HG03280 (cell line): ENCODE measurements at regions not wholly inside any gene's neighbourhood (a gene's known extent, or its start where the extent isn't known, plus 50 kb on each side); places are given as distances from the start of the nearest gene placed in this dataset.
"Not testable (repeated sequence)": the region's sequence is repeated elsewhere in the genome, so short reads cannot be mapped to it uniquely, and the experiment has no call there.

Experiments
- ATAC-seq: cut with Tn5 transposase; IDR thresholded peaks from one replicate; pipeline ENCODE4 v1.9.1; 2021; ENCODE audit warnings: mild to moderate bottlenecking, moderate library complexity; ENCODE audit not compliant: unreplicated experiment

DNA sequence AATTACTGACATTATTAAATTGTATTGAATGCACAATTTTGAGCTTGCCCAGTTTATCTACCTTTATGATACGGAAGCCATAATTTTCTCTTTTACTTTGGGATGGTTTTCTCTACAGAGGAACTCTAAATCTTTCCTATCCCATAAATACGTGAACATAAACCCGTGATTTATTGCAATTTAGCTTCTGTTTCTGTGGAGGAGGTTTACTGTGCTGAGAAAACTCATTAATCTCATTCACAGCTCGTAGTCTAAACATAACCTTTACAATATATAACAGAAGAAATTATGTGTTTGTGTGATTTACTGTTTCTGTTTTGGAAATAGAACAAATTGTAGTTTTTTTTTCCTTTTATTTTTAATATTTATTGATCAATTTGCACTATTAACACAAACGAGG lies 207.1 kb upstream of the PCDH9 start:
- no peak for ATAC-seq

DNA sequence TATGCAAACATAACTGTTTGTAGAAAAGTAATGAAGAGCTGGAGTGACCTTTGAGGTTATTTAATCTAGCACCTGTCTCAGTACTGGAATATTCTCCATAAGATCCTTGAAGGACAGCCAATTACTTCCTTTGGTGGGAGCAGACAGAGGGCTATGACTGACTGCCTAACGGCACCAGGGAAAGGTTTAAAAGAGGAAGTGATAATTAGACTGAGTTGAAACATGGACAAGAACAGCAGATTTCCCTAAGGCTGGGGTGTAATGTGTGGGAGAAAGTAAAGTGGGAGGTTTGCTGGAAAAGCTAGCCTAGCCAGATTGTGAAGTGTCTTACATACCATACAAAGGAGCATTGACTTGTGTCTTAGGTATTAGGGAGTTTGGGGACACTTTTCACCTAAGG lies 191.3 kb upstream of the PCDH9 start:
- ATAC-seq, result no peak

DNA sequence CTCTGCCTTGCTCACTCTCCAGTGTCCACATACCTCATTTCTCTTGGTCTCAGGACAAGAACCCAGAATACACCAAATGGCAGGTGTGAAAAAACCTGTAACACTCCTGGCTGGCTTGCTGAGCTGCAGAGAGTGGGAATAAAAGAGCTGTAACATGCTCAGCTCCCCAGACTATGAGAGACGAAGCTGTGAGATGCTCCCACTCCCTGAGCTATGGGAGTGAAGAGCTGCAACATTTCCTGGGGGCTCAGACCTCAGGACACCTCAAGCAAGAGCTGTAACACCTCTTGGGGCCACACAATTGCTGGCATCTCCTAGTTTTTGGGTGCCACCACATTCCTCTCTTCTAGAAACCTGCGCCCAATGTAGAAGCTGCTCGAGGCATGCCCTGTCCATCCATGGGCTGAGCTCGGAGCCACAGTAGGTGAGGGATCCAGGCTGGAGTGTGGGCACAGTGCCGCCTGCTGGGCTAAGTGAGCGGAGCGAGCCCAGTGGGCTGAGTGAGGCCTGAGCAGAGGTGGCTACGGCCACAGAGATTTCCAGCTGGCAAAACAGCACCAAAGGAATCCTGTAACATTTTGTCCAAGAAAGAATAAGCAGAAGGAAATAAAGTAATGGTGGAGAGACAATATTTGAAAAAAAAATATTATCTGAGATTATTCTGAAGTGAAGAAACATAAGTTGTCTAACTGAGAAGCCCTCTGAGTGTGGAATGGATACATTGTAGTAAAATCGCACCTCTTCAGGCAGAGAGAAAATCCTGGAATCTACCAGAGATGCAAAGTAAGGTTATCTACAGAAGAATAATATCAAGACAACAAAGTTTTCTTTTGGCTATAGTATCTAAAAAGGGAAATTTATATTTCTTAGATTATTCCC lies 186.2 kb upstream of the PCDH9 start:
- ATAC-seq, result no peak

DNA sequence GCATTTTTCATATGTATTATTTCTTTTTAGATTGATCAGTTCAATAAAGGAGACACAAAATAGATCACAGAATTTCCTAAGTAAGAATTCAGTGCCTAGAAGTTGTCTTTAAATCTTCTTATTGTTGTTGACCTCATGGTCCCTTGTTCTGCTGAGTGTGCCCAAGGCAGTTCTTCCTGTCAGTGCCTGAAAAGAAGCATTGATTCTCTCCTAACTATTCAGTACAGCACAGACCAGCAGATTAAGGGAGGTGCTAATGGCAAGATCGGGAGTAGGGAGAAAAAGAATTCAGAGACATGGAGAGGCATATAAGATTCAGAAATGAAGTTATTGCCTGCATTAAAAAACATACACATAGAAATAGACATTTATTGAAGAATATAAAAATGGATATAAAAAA lies 180.5 kb upstream of the PCDH9 start:
- ATAC-seq, result no peak

DNA sequence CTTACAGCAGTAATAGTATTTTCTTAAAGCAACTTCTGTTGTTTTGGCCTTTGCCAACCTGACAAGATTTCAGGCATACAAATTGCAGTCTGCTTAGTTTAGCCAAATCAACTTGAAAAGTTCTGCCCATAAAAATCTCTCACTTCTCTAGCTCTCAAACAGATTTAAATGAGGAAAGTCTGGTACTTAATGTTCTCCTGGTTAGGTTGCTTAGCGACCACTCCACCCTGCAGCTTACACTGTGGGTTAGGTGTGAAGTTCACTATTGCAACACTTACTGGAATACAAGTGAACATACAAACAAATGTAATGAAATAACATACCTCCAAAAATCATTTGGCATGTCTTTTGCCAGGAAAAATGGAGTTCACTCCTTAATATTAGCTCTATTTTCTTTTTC lies 178.7 kb upstream of the PCDH9 start:
- no peak for ATAC-seq

DNA sequence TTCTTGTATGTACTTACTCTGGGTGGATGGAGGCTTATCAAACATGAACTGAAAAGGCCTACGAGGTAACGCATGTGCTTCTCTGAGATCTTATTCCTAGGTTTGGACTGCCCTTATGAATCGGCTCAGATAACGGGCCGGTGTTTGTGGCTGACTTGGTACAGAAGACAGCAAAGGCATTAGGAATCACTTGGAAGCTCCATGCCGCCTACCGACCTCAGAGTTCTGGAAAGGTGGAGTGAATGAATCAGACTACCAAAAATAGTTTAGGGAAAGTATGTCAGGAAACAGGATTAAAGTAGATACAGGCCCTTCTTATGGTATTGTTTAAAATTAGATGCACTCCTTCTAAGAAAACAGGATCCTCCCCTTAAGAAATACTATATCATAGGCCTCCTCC lies 172.4 kb upstream of the PCDH9 start:
- ATAC-seq, result no peak

DNA sequence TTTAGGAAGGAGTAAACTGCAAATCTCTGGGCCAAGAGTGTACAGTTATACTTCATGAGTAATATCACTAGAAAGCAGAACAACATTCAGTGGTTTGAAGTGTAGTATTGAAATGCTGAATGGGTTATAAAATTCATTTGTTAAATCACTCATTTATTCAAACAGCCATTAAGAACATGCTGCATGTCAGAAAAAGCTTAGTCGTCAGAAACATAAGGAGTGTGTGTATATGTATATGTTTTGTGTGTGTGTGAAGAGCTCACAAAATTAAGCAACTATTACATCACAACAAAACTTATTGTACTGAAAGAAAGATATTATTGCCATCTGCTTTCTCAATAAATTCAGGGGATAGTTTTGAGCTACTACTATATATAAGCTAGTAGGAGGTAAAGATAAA lies 165.4 kb upstream of the PCDH9 start:
- no peak for ATAC-seq

DNA sequence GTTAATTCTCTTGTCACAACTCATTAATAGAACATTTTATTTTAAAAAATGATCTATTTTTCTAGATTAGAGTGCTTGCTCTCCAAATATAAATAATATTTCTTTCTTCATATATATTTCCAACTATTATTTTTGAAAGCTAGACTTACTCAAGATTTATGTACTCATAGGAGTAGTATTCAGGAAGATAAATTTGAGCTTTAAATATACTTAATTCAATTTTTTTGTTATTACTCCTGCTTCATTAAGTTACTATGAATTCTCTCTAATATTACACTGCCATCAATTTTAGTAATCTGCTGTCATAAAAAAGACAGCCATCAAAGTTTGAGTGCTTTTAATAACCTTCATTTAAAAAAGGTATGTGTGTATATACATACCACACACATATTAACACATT lies 161.9 kb upstream of the PCDH9 start:
- no peak for ATAC-seq

DNA sequence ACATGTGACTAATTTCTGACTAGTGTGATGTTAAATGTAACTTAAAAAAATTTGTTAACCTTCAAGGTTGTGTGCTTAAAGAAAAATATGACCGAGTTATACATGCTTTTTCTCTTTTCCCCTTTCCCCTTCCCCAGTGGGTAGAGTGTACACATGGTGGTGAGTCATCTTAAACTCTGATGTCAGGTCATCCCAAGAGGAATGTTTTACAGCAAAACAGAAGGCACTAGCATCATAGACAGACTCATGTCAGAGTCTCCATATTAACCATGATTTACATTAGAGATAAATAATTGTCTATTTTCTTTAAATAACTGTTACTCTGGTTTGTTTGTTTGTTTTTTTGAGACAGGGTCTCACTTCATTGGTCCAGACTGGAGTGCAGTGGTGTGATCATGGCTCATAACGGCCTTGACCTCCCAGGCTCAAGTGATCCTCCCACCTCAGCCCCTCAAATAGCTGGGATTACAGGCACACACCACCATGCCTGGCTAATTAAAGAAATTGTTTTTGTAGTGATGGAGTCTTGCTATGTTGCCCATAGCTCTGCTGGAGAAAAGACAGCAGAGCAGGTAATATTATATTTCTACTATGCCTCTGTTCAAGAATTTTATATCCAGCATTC lies 160.4 kb upstream of the PCDH9 start:
- ATAC-seq, result no peak

DNA sequence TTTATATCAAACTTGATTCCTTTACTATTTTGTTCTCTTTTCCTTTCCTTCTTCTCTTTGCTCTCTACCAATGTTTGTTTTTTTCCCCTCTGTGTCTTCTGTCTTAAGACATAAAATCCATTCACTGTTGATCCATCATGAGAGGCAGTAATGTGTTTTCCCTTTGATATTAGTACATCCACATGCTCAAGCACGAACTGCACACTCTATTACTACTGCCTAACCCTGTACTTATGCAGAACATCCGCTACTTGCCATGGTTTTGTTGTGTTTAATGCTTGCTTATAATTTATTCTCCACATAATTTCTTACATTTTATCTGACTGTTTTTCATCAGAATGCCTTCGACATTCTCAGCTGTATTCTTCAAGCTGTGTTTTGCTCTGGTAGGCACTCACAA lies 159.0 kb upstream of the PCDH9 start:
- ATAC-seq, result no peak

DNA sequence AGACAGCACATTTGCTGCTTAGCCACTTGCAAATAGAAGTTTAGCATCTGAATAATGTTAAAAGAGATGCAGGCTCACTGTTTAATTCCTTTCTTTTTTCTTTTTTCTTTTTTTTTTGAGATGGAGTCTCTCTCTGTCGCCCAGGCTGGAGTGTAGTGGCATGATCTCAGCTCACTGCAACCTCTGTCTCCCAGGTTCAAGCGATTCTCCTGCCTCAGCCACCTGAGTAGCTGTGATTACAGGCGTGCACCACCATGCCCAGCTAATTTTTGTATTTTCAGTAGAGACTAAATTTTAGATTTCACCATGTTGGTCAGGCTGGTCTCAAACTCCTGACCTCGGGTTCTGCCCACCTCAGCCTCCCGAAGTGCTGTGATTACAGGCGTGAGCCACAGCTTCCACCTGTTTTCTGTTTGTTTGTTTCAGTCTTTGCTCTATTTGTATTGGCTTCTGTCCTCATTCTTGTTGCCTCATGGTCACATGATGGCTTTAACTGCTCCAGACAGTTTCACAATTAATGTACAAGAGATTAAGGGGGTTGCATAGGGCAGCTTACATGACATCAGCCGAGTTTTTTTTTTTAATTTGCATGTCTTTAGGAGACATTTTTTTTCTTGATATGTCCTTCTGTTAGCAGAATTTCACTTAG lies 153.1 kb upstream of the PCDH9 start:
- not testable (repeated sequence) for ATAC-seq

DNA sequence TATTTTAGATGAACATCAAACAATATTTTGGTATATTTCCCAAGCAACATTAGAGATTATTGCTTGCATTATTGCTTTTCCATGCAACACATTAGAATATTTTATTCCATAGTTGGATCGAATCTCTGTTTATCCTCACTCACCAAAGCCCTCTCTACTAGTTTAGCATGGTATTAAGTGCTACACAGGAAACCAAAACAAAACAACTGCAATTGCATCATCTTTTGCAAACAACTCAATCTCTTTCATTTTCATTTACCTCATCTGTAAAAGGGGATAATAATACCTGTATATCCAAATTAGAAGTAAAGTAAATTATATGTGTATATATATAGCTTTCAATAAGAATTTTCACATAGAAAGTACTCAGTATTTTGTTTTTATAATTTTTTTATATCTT lies 147.8 kb upstream of the PCDH9 start:
- no peak for ATAC-seq

DNA sequence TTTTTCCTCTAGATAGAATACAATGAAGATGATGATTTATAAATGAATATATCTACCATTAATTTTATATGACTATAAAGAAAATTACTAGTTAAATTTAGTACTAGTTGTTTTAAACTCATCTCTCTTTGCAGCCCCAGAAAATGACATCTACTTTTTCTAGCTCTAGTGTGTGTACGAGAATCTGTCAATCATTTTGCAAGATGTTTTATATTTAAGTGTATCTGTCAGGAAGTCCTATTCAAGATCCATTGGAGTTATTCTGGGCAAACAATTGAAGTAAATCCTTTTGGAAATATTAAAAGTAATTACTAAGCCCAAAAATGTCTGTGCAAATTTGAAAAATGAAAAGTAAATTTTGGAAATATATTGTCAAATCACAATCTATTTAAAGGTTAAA lies 144.3 kb upstream of the PCDH9 start:
- ATAC-seq, result no peak

DNA sequence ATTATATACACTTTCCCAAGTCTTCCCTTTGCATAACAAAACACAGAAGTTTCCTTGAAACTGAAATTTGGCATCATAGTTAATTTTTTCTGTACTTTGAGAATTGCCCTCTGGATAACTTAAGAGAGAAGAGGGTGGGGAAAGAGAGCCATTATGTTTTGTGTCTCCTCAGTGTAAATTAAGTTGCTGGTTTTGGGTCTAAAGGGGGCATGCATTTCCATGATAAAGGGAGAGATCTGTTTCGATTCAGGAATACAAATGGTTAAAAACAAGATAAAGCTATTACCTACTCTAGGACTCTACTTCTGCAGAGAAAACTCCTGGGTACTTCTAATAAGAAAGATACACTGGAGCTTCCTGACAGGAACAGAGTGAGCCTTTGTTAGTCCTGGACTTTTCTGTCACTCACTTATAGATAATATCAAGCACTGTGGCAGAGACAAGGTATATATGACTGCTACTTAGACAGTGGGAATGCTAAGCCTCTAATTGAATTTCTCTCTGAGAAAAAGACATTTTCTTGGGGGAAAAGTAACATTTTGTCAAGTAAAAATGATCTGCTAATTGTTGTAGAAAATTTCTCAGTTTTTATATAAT lies 142.8 kb upstream of the PCDH9 start:
- no peak for ATAC-seq

DNA sequence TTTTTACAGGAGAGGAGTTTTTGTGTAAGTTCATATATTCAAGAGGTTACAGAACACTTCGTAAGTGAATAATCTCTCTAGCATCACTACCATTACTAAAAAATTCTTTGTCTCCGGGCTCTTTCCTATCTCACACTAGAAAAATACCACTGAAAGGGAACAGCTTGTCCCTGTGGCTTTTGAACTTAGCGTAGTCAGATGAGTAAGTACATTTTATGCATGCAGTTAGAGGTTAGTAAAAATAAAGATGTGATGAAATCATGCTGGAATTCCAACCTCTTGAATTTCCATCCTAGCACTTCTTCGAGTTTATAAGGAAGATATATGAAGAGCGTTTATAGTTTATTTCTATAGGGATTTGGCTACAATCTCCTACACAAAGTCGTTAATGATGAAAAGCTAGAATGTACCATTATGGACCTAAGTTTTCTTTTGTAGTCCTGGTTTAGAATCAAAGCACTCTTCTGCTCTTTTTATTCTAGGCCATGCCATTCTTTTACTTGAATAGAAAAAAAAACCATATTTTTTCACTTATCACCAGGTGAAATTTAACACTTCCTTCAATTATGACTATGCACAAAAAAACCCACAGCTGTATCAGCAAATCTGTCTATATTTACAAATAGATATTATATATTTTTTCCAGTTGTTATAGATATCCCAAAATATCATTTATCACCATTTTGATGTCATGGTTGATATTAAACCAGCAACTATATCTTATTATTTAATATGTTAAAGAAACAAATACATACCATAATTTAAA lies 139.9 kb upstream of the PCDH9 start:
- no peak for ATAC-seq

DNA sequence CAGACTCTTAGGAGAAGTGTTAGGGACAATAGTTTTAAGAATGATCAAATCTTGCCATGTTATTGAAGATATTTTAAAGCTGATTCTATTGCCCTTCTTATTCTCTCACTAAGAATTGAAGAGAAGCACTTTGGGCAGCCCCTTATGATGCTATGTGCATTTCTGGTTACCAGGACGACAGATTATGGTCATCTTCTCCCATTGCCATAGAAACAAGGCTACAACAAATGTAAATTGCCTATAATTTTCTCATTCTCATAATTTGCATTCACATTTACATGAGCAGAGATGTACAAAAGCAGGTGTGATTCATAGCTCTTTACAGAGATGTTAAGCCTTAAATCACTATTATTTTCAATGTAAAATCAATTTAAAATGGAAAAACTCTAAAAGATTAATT lies 137.3 kb upstream of the PCDH9 start:
- ATAC-seq, result no peak

DNA sequence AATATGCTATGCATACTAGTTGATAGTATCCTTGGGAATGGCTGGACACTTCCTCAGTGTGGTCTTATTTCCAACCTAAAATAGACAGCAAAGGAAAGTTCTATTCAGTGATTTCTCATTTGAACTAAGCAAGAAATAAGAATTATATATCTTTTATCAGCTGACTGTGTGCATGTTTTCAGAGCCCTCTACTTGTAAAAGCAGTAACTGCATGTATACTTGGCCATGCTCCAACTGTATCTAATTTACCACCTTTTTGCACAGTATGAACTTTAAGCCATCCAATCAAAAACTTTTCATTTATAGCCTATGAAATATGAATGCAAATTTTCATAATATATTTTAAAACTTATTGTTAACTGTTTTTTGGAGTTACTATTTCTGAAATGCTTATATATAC lies 136.4 kb upstream of the PCDH9 start:
- no peak for ATAC-seq

DNA sequence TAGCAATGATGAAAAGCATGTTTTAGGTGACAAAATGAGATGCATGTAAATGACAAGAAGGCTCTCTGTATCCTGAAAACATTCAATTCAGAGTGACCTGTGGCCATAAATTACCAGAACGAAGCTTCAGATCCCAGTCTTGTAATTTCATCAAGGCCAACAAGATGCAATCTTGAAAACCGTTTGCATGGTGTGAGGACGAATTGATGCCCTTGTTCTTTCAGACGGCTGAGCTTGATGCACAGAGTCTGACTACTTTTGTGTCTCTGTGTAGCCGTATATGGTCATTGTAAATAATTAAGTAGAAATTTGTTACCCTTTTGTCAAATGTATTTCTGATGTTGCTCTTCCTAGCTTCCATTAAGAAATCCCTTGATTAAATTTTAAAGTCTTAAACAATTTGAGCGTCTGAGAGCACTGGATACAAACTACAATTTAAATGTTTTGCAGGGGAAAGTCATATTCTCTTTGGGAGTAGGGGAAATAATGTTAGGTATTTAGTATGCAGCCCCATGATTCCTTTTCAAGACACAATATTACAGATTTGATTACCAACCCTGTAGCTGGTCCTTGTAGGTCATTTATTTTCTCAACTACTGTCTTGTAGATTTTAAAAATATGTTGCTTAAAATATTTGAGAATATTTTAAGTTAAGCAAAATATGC lies 125.8 kb upstream of the PCDH9 start:
- no peak for ATAC-seq

DNA sequence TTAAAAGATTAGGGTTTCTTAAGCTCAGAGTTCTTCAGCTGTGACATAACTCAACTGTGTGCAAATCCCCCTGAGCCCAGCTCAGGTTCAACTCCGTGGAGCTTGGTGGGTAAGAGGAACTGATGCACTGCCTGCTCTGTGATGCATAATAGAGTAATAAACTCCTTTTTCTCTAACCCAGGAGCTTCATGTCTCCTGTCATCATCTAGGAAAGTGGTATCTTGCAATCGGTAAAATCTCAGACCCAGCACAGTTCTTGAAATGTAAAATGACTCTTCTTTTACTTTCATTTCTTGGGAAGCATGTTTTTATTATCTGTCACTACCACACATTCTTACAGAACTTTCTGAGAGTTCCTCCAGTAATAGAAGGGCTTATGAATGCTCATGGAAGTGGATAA lies 123.8 kb upstream of the PCDH9 start:
- ATAC-seq, result no peak

DNA sequence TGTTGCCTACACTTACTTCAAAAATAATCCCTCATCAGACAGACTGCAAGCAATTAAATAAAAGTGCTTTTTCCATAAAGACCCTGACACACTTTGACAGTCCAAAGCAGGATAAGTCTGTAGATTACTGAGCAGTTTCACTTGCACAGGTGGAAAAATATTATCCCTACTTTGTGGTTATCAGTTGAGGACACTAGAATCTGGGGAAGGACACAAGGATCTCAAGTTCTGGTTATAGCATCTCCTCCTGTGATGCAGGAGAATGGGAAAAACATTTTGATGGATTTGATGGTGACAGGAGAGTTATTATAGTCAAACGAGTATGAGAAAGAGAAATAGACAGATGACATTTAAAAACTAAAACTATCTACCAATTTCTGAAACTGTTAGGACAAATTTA lies 122.9 kb upstream of the PCDH9 start:
- ATAC-seq, result no peak

DNA sequence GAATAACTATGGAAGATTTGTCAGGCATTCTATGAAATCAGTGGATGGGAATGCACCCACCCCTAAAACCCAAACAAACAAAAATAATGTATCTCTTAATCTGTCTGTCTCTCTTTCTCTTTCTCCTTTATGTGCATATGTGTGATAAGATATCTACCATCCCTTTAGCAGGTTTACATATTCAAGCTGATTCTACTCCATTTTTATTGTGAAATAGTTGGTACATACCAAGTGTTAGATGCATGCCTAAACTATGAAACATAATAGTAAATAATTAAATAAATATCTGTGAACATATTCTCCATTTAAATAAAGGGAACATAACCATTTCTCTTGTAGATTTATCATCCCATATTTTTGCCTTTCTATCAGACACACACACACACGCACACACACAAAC lies 121.8 kb upstream of the PCDH9 start:
- ATAC-seq, result no peak
